ENCODE measurements at regions not wholly inside any gene's neighbourhood (a gene's known extent, or its start where the extent isn't known, plus 50 kb on each side); places are given as distances from the start of the nearest gene placed in this dataset.

DNA sequence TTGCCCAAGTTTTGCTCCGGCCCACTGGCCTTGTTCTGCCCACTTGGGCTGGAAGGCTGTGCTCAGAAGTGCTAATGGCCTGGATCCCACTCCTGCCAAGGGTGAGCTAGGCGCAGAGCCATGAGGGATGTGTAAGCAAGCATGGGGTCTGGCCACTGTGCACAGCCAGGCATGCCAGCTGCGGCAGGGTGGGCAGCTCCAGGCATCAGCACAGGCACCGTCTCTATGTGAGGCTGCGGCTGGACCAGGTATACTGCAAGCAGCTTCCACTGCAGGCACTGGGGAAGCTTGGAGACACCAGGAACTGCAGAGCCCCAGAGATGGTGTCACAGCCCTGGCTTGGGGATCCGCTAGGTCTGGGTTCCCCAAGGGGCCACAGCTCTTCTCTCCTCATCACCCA lies 264.9 kb downstream of the LRIG3 start (continued):
- TF ChIP-seq, protein P1, sequence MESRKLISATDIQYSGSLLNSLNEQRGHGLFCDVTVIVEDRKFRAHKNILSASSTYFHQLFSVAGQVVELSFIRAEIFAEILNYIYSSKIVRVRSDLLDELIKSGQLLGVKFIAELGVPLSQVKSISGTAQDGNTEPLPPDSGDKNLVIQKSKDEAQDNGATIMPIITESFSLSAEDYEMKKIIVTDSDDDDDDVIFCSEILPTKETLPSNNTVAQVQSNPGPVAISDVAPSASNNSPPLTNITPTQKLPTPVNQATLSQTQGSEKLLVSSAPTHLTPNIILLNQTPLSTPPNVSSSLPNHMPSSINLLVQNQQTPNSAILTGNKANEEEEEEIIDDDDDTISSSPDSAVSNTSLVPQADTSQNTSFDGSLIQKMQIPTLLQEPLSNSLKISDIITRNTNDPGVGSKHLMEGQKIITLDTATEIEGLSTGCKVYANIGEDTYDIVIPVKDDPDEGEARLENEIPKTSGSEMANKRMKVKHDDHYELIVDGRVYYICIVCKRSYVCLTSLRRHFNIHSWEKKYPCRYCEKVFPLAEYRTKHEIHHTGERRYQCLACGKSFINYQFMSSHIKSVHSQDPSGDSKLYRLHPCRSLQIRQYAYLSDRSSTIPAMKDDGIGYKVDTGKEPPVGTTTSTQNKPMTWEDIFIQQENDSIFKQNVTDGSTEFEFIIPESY (IDR thresholded peaks at IDR 0.05; ENCODE audit: borderline replicate concordance, low read depth), result no peak
- TF ChIP-seq RAD21 (IDR thresholded peaks at IDR 0.05; ENCODE audit: low read length) (no peak), FOSL2 (IDR thresholded peaks at IDR 0.05; ENCODE audit: borderline replicate concordance, low read depth) (no peak), GATA2 (CRISPR knock-in tag; IDR thresholded peaks at IDR 0.05) (no peak)
- TF ChIP-seq, protein P2, sequence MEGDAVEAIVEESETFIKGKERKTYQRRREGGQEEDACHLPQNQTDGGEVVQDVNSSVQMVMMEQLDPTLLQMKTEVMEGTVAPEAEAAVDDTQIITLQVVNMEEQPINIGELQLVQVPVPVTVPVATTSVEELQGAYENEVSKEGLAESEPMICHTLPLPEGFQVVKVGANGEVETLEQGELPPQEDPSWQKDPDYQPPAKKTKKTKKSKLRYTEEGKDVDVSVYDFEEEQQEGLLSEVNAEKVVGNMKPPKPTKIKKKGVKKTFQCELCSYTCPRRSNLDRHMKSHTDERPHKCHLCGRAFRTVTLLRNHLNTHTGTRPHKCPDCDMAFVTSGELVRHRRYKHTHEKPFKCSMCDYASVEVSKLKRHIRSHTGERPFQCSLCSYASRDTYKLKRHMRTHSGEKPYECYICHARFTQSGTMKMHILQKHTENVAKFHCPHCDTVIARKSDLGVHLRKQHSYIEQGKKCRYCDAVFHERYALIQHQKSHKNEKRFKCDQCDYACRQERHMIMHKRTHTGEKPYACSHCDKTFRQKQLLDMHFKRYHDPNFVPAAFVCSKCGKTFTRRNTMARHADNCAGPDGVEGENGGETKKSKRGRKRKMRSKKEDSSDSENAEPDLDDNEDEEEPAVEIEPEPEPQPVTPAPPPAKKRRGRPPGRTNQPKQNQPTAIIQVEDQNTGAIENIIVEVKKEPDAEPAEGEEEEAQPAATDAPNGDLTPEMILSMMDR (IDR thresholded peaks at IDR 0.05), result no peak

DNA sequence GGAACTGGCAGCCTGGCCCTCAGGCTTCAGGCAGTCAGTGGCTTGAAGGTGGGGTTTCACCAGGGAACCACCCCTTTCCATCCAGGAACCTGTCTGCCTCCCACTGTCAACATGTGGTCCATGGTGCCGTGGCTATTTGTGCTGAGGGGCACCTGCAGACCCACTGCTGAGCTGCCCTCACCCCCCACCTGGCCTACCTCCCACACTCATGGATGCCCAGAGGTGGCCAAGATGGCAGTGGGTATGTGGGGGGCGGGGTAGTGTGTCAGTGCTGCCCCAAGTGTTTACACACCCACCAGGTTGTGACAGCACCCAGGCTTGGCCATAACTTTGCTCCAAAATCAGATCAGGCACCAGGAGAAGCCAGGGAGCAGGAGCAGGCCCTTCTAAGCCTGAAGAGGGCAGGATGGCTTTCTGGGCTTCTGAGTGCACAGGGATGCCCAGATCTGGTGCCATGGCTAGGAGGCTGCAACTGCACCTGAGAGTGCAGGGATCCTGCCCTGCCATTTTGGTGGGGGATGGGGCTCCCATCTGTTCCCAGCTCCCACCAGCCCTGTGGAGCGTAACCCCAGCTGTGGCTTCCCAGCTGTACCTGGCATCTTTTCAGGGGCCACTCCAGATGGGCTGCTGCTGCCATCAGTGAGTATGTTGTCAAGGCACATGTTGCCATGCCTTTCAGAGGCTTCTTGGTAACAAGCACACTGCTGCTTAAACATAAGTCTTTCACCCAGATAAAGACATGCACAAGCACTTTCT lies 263.9 kb downstream of the LRIG3 start:
- no peak for DNase-seq
- Histone ChIP-seq H3K9ac (no peak overlapping the region), H3K9me2 (no peaks in the 10 kb centered on the region), H3K4me2 (no peak overlapping the region), H2AFZ (ENCODE audit: low read depth) (no peak overlapping the region), H3K79me2 (ENCODE audit: insufficient read depth) (no peaks in the 10 kb centered on the region), H3K4me3 (ENCODE audit: low read depth in 2 of 2, low read length in 1 of 2) (no peak overlapping the region), H3K36me3 (replicated peaks in 1 of 2; ENCODE audit: control insufficient read depth in 1 of 2, insufficient read depth in 2 of 2, low read length in 1 of 2) (no peaks in the 10 kb centered on the region), H3K4me1 (ENCODE audit: control insufficient read depth in 1 of 2, insufficient read depth in 2 of 2, low read depth in 1 of 2, low read length in 1 of 2) (no peaks in the 10 kb centered on the region), H3K27me3 (ENCODE audit: insufficient read depth) (no peaks in the 10 kb centered on the region), H3K27ac (ENCODE audit: low read depth in 2 of 2, low read length in 1 of 2) (no peak overlapping the region), H3K9me3 (no peaks in the 10 kb centered on the region), H4K20me1 (ENCODE audit: insufficient read depth) (no peaks in the 10 kb centered on the region), H3F3A (replicated peaks; ENCODE audit: insufficient read depth) (no peaks in the 10 kb centered on the region)
- ChIA-PET CTCF (no interaction called here), POLR2A (no interaction called here)
- 10% methylated on average over 2 of the region's 3 CpGs for WGBS (ENCODE audit: low lambda C conversion rate)
- TF ChIP-seq USF1 (IDR thresholded peaks at IDR 0.05; ENCODE audit: borderline replicate concordance, low read depth) (no peak), POLR2AphosphoS5 (IDR thresholded peaks at IDR 0.05; ENCODE audit: low read depth, low read length) (no peak), MXI1 (IDR thresholded peaks at IDR 0.05; ENCODE audit: low read depth, low read length) (no peak), MAX (IDR thresholded peaks at IDR 0.05; ENCODE audit: low read depth) (no peak)

- WGBS (ENCODE audit: low lambda C conversion rate), result 6% methylated on average over 1 of the region's 1 CpG
- no peaks in the 10 kb centered on the region for H3K4me1 ChIP-seq (ENCODE audit: control insufficient read depth in 1 of 2, insufficient read depth in 2 of 2, low read depth in 1 of 2, low read length in 1 of 2)
- no peaks in the 10 kb centered on the region for H3K27me3 ChIP-seq (ENCODE audit: insufficient read depth)
- ChIA-PET POLR2A (no interaction called here), CTCF (no interaction called here)
- no peaks in the 10 kb centered on the region for H3K9me3 ChIP-seq
- no peaks in the 10 kb centered on the region for H4K20me1 ChIP-seq (ENCODE audit: insufficient read depth)
- no peaks in the 10 kb centered on the region for H3F3A ChIP-seq (replicated peaks; ENCODE audit: insufficient read depth)
- no peak for TF ChIP-seq TAF1 (IDR thresholded peaks at IDR 0.05; ENCODE audit: borderline replicate concordance, low read depth, low read length)
- TF ChIP-seq MXI1 (IDR thresholded peaks at IDR 0.05; ENCODE audit: low read depth, low read length), result no peak
- no peak for TF ChIP-seq POLR2AphosphoS5 (IDR thresholded peaks at IDR 0.05; ENCODE audit: low read depth, low read length)
- no peak for TF ChIP-seq RAD21 (IDR thresholded peaks at IDR 0.05; ENCODE audit: low read length)
- no peak for TF ChIP-seq NRF1 (IDR thresholded peaks at IDR 0.05; ENCODE audit: low read depth, low read length)
- no peak for TF ChIP-seq FOXM1 (IDR thresholded peaks at IDR 0.05; ENCODE audit: low read depth)
- TF ChIP-seq NFIC (IDR thresholded peaks at IDR 0.05; ENCODE audit: borderline replicate concordance), result no peak
- TF ChIP-seq RFX5 (IDR thresholded peaks at IDR 0.05; ENCODE audit: low read length), result no peak
- TF ChIP-seq TEAD4 (IDR thresholded peaks at IDR 0.05; ENCODE audit: borderline replicate concordance, insufficient read depth), result no peak
- TF ChIP-seq SMC3 (IDR thresholded peaks at IDR 0.05; ENCODE audit: low read depth, low read length), result no peak
- TF ChIP-seq YY1 (IDR thresholded peaks at IDR 0.05; ENCODE audit: low read depth), result no peak
- TF ChIP-seq GABPA (IDR thresholded peaks at IDR 0.05; ENCODE audit: low read depth), result no peak
- TF ChIP-seq, protein P2 (IDR thresholded peaks at IDR 0.05), result no peak
- TF ChIP-seq FOSL2 (IDR thresholded peaks at IDR 0.05; ENCODE audit: borderline replicate concordance, low read depth), result no peak
- H3K36me3 ChIP-seq (replicated peaks in 1 of 2; ENCODE audit: control insufficient read depth in 1 of 2, insufficient read depth in 2 of 2, low read length in 1 of 2), result no peaks in the 10 kb centered on the region
- DNase-seq, result no peak
- H3K79me2 ChIP-seq (ENCODE audit: insufficient read depth), result no peaks in the 10 kb centered on the region
- no peak overlapping the region for H2AFZ ChIP-seq (ENCODE audit: low read depth)
- H3K27ac ChIP-seq (ENCODE audit: low read depth in 2 of 2, low read length in 1 of 2), result no peak overlapping the region
- H3K9me2 ChIP-seq, result no peaks in the 10 kb centered on the region
- H3K4me3 ChIP-seq (ENCODE audit: low read depth in 2 of 2, low read length in 1 of 2), result no peak overlapping the region
- H3K9ac ChIP-seq, result no peak overlapping the region
- no peak overlapping the region for H3K4me2 ChIP-seq
These were observed 263.1 kb downstream of the LRIG3 start for GRCh38 chr12:58657190-58657589.
